ENCODE measurements at regions not wholly inside any gene's neighbourhood (a gene's known extent, or its start where the extent isn't known, plus 50 kb on each side); places are given as distances from the start of the nearest gene placed in this dataset.

GRCh38 chr16:19980632-19981265, 92.9 kb downstream of the GPR139 start:
- TF ChIP-seq POLR2A (IDR thresholded peaks at IDR 0.05) (no peak), CTCF (IDR thresholded peaks at IDR 0.05) (peak in 3 of 12 donors; percentile 7 to 19 (median 8))
- 2 to 13% (median 9%) methylated on average over 3 of the region's 3 CpGs for WGBS, 4 donors
- H3K9me3 ChIP-seq = no peaks in the 10 kb centered on the region
- no peak overlapping the region for H3K4me3 ChIP-seq
- no peak overlapping the region for H3K27ac ChIP-seq
- H3K27me3 ChIP-seq = peaks cover 0 to 26% (median 0%) of the 10 kb centered on the region in 9 donors
- intact Hi-C loops (cut with DNase I) = no loop called here
- ATAC-seq (no peak), DNase-seq (no peak)
- no peaks in the 10 kb centered on the region for H3K36me3 ChIP-seq
- H3K4me1 ChIP-seq = no peaks in the 10 kb centered on the region

- no peak for ATAC-seq
- no peak overlapping the region for H3K27ac ChIP-seq
- TF ChIP-seq CTCF (IDR thresholded peaks at IDR 0.05) (no peak), POLR2A (IDR thresholded peaks at IDR 0.05) (no peak)
Measured at GRCh38 chr16:19979638-19980037, 94.1 kb downstream of the GPR139 start.

GRCh38 chr16:19974607-19975006, 90.0 kb upstream of the GPRC5B start:
- WGBS, 4 donors = 0 to 42% (median 30%) methylated on average over 2 to 4 of the region's 4 CpGs
- Histone ChIP-seq H3K36me3 (no peaks in the 10 kb centered on the region), H3K27ac (no peak overlapping the region), H3K4me3 (no peak overlapping the region), H3K27me3 (peaks cover 0 to 28% (median 0%) of the 10 kb centered on the region in 9 donors), H3K9me3 (no peaks in the 10 kb centered on the region), H3K4me1 (no peaks in the 10 kb centered on the region)
- TF ChIP-seq POLR2A (IDR thresholded peaks at IDR 0.05) = no peak
- TF ChIP-seq CTCF (IDR thresholded peaks at IDR 0.05) = no peak
- DNase-seq = no peak
- ATAC-seq = no peak
- intact Hi-C loops (cut with DNase I) = no loop called here

More at GRCh38 chr16:19979638-19980037, 94.1 kb downstream of the GPR139 start:
- H3K4me1 ChIP-seq = no peaks in the 10 kb centered on the region
- H3K9me3 ChIP-seq = no peaks in the 10 kb centered on the region
- DNase-seq = no peak
- H3K36me3 ChIP-seq = no peaks in the 10 kb centered on the region
- 11 to 36% (median 19%) methylated on average over 4 of the region's 4 CpGs for WGBS, 4 donors
- H3K4me3 ChIP-seq = no peak overlapping the region
- peaks cover 0 to 26% (median 0%) of the 10 kb centered on the region in 9 donors for H3K27me3 ChIP-seq
- intact Hi-C loops (cut with DNase I) = no loop called here

- whole genome bisulfite sequencing, 4 donors = 58 to 68% (median 64%) methylated on average over 4 of the region's 4 CpGs
- intact Hi-C loops (cut with DNase I) = no loop called here
- ATAC-seq = no peak
- Histone ChIP-seq H3K4me3 (no peak overlapping the region), H3K27me3 (peaks cover 0 to 26% (median 0%) of the 10 kb centered on the region in 9 donors), H3K36me3 (no peaks in the 10 kb centered on the region), H3K27ac (no peak overlapping the region), H3K9me3 (peaks cover 0 to 10% (median 0%) of the 10 kb centered on the region in 12 donors), H3K4me1 (no peaks in the 10 kb centered on the region)
- no peak for DNase-seq
- TF ChIP-seq POLR2A (IDR thresholded peaks at IDR 0.05) (no peak), CTCF (IDR thresholded peaks at IDR 0.05) (no peak)
Measured at GRCh38 chr16:19972111-19972510, 87.5 kb upstream of the GPRC5B start.

Measured in heart left ventricle (tissue), 16 donors.